Brain microvascular endothelial cell (primary cell): ENCODE measurements at regions not wholly inside any gene's neighbourhood (a gene's known extent, or its start where the extent isn't known, plus 50 kb on each side); places are given as distances from the start of the nearest gene placed in this dataset.

Experiments used
- DNase-seq: peaks from one replicate; pipeline ENCODE4 v3.0.0-alpha.2; 2020
- H3K27ac ChIP-seq: fragments of 250-450 bp; sonication (Bioruptor Pico); 2 replicates; pipeline ENCODE4 v1.5.1; 2020; ENCODE audit warnings: mild to moderate bottlenecking, moderate library complexity
- H3K27me3 ChIP-seq: fragments of 250-450 bp; sonication (Bioruptor Pico); replicated peaks from 2 replicates; pipeline ENCODE4 v1.5.1; 2020; ENCODE audit warnings: mild to moderate bottlenecking
- H3K36me3 ChIP-seq: fragments of 250-450 bp; sonication (Bioruptor Pico); replicated peaks from 2 replicates; pipeline ENCODE4 v1.5.1; 2020; ENCODE audit warnings: mild to moderate bottlenecking
- H3K4me3 ChIP-seq: 2 replicates; pipeline ENCODE4 v1.5.1; 2011; ENCODE audit warnings: low read depth, mild to moderate bottlenecking, control low read depth, low read length, moderate library complexity
- in situ Hi-C: cut with HindIII; loops from 2 replicates; pipeline ENCODE4 v1.10.0; 2017; ENCODE audit warnings: low sequenced_read_pairs, low pct_ligation_motif_present
- TF ChIP-seq, protein P1 (sequence below): IDR thresholded peaks from 2 replicates; pipeline ENCODE4 v1.5.1; 2011; ENCODE audit warnings: low read depth, mild to moderate bottlenecking, moderate library complexity, low read length, control low read depth, inconsistent platforms; ENCODE audit errors: missing control alignments

DNA sequence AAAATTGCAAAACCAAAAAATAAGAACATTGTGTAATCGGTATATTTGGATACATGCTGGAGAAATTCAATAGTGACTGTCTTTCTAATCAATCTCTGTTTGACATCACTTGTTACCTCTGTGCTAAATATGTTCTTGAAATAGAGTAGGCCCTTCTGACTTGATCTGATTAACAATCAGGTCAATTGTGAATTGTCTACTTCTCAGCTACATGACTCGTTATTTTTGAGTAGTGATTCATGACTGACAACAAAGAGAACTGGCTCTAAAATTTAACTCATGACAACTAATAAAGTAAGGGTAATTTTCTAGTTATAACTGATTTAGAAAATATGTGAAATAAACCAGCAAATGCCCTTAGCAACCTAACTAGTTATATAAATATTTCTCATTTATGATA is 312.1 kb downstream of the TMX3 start:
- no peaks in the 10 kb centered on the region for H3K27me3 ChIP-seq
- no peak overlapping the region for H3K4me3 ChIP-seq
- in situ Hi-C loops: no loop called here
- TF ChIP-seq, protein P1, sequence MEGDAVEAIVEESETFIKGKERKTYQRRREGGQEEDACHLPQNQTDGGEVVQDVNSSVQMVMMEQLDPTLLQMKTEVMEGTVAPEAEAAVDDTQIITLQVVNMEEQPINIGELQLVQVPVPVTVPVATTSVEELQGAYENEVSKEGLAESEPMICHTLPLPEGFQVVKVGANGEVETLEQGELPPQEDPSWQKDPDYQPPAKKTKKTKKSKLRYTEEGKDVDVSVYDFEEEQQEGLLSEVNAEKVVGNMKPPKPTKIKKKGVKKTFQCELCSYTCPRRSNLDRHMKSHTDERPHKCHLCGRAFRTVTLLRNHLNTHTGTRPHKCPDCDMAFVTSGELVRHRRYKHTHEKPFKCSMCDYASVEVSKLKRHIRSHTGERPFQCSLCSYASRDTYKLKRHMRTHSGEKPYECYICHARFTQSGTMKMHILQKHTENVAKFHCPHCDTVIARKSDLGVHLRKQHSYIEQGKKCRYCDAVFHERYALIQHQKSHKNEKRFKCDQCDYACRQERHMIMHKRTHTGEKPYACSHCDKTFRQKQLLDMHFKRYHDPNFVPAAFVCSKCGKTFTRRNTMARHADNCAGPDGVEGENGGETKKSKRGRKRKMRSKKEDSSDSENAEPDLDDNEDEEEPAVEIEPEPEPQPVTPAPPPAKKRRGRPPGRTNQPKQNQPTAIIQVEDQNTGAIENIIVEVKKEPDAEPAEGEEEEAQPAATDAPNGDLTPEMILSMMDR: no peak
- no peak for DNase-seq
- H3K36me3 ChIP-seq: no peaks in the 10 kb centered on the region
- no peak overlapping the region for H3K27ac ChIP-seq

DNA sequence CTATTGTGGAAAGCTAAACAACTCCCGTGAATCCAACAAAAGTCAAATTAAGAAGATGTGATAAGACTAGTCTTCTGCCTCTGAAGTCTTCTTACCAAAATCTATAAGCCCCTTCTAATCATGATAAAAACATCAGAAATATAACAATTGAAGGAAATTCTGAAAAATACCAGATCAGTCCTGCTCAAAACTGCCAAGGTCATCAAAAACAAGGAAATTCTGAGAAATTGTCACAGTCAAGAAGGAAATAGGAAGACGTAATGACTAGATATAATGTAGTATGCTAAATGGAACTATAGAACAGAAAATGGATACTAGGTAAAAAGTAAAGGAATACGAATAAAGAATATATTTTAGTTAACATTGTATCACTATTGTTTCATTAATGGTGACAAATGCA is 314.0 kb downstream of the TMX3 start:
- H3K27ac ChIP-seq: no peak overlapping the region
- in situ Hi-C loops: no loop called here
- TF ChIP-seq, protein P1: no peak
- no peak for DNase-seq
- no peaks in the 10 kb centered on the region for H3K27me3 ChIP-seq
- no peaks in the 10 kb centered on the region for H3K36me3 ChIP-seq
- no peak overlapping the region for H3K4me3 ChIP-seq

DNA sequence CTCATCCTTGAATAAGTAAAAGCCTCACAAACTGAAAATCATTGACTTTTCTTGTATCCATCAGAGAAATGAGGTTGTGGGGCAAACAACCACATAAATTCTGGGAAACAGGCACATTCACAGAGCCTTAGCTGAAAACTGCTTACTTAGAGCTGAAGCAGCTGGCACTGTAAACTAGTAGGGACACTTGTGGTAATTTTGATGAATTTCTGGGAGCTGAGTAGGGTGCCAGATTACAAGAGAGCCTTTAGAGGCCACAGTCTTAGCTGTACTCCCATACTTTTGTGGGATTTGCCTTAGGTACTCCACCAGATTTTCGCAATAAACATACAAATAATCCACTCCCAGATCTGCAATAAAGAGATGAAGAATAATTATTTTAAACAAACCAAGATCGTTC is 315.2 kb downstream of the TMX3 start:
- TF ChIP-seq, protein P1: no peak
- H3K36me3 ChIP-seq: no peaks in the 10 kb centered on the region
- no peaks in the 10 kb centered on the region for H3K27me3 ChIP-seq
- in situ Hi-C loops: no loop called here
- DNase-seq: no peak
- no peak overlapping the region for H3K27ac ChIP-seq
- no peak overlapping the region for H3K4me3 ChIP-seq

DNA sequence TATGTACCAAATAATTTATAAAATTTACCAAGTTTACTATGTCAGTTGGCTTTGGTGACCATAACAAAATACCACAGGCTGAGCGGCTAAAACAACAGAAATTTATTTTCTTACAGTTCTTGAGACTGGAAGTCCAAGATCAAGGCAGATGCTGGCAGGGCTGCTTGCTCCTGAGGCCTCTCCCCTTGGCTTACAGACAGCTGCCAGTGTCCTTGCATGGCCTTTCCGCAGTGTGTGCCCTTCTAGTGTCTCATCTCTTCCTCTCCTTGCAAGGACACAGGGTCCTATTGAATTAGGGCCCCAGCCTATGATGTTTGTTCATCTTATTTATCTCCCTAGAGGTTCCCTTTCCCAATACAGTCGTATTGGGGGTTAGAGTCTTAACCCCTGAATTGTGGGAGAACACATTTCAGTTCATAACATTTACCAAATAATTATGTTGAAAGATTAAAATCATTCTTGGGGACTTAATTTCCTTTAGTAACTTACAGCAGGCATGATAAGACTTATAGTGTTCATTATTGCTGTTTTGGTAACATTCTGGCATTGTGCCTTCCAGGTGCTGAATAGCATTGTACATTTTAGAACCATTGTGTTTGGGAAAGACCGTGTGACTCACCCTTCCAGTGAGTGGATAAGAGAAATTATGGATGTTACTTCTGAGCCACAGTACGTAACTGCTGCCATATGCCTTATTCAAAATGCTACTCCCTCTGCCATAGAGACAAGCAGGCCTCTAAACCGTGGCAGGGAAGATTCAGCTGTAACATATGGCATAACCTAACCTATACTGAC is 317.5 kb downstream of the TMX3 start:
- Histone ChIP-seq H3K27me3 (no peaks in the 10 kb centered on the region), H3K4me3 (no peak overlapping the region), H3K27ac (no peak overlapping the region), H3K36me3 (no peaks in the 10 kb centered on the region)
- TF ChIP-seq, protein P1: no peak
- in situ Hi-C loops: no loop called here
- DNase-seq: no peak

DNA sequence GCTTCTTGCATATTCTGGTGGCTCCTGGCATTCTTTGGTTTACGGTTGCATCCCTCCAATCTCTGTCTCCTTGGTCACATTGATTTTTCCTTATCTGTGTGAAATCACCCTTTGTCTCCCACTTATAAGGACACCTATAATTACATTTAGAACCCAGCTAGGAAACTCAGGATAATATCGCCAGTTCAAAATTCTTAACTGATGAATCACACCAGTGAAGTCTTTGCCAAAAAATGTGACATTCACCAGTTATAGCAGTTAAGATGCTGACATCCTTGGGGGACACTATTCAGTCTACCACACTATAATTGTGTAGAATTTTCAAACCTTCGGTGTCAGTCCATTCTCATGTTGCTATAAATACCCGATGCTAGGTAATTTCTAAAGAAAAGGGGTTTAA is 320.2 kb downstream of the TMX3 start:
- TF ChIP-seq, protein P1: no peak

DNA sequence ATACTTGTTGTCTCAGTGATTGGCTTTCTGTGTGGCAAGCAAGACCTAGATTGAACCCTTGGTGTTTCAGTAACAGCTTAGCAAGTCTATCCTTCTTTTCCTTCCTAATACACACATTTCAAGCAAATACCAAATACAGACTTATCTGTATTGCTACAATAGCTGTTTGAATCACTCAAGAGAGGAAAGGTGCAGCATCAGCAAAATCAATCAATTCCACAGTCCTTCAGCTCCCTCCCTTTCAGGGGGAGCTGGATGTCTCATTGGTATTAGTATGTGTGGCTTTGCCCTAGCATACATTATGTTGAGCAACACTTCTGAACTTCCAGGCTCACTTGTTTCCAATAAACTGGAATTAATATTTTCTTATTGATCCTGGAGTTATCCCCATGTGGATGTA is 323.1 kb downstream of the TMX3 start:
- Histone ChIP-seq H3K27me3 (no peaks in the 10 kb centered on the region), H3K36me3 (no peaks in the 10 kb centered on the region), H3K27ac (no peak overlapping the region), H3K4me3 (no peak overlapping the region)
- DNase-seq: no peak
- in situ Hi-C loops: no loop called here
- TF ChIP-seq, protein P1: no peak

More for the DNA sequence above, 320.2 kb downstream of the TMX3 start:
- in situ Hi-C loops: no loop called here
- H3K4me3 ChIP-seq: no peak overlapping the region
- no peak overlapping the region for H3K27ac ChIP-seq
- no peaks in the 10 kb centered on the region for H3K27me3 ChIP-seq
- H3K36me3 ChIP-seq: no peaks in the 10 kb centered on the region
- DNase-seq: no peak
